Calu3 (cell line): ENCODE measurements at regions not wholly inside any gene's neighbourhood (a gene's known extent, or its start where the extent isn't known, plus 50 kb on each side); places are given as distances from the start of the nearest gene placed in this dataset.
A peak's percentile ranks its signal among the peaks of the same experiment; 100 is the strongest.

Source experiments
- BruUV-seq: library from RNA; stranded (reverse); fragments of 400-500 nt; replicated peaks from 2 replicates; lab custom pipeline; 2021; lab: Mats Ljungman, UMichigan
- CTCF ChIA-PET: fragments of 300-600 bp; sonication (Branson Sonifier 250); formaldehyde crosslinking; loops from one replicate; lab custom pipeline; 2022; ENCODE audit warnings: antibody characterized with exemption; lab: Charles Lee
- DNase-seq: peaks from one replicate; pipeline ENCODE4 v3.0.0; 2022
- H3K27ac Mint-ChIP-seq: one replicate; pipeline ENCODE4 v1.8.0; 2022; ENCODE audit warnings: mixed read lengths; ENCODE audit not compliant: unreplicated experiment
- H3K27me3 Mint-ChIP-seq: one replicate; pipeline ENCODE4 v1.8.0; 2022; ENCODE audit warnings: mixed read lengths; ENCODE audit not compliant: unreplicated experiment
- H3K36me3 Mint-ChIP-seq: one replicate; pipeline ENCODE4 v1.8.0; 2022; ENCODE audit warnings: mild to moderate bottlenecking, moderate library complexity, mixed read lengths; ENCODE audit not compliant: insufficient read depth, unreplicated experiment
- H3K4me1 Mint-ChIP-seq: one replicate; pipeline ENCODE4 v1.8.0; 2022; ENCODE audit warnings: mild to moderate bottlenecking, low read depth, mixed read lengths; ENCODE audit not compliant: unreplicated experiment
- H3K4me3 Mint-ChIP-seq: one replicate; pipeline ENCODE4 v1.8.0; 2022; ENCODE audit warnings: mild to moderate bottlenecking, low read depth, moderate library complexity, mixed read lengths; ENCODE audit not compliant: unreplicated experiment
- H3K9me3 Mint-ChIP-seq: one replicate; pipeline ENCODE4 v1.8.0; 2022; ENCODE audit warnings: low read depth, mixed read lengths; ENCODE audit not compliant: unreplicated experiment
- CTCF ChIP-seq: fragments of 200-600 bp; IDR thresholded peaks from one replicate; pipeline ENCODE4 v1.8.0; 2022; ENCODE audit warnings: antibody characterized with exemption; ENCODE audit not compliant: unreplicated experiment
- intact Hi-C: fragments of 100-400 bp; cut with micrococcal nuclease; formaldehyde crosslinking; loops from one replicate; pipeline ENCODE4 v1.10.0; 2022; ENCODE audit not compliant: unreplicated experiment

GRCh38 chr4:13957871-13958270, 330.3 kb upstream of the BOD1L1 start:
- Mint-ChIP-seq H3K4me3 (no peak overlapping the region), H3K36me3 (no peaks in the 10 kb centered on the region), H3K9me3 (peaks cover 2% of the 10 kb centered on the region), H3K27ac (no peak overlapping the region), H3K4me1 (no peaks in the 10 kb centered on the region), H3K27me3 (no peaks in the 10 kb centered on the region)
- no peak for TF ChIP-seq CTCF
- CTCF ChIA-PET, result no interaction called here
- intact Hi-C loops, result no loop called here
- no TSS peak for BruUV-seq
- DNase-seq, result no peak

- H3K36me3 Mint-ChIP-seq, result no peaks in the 10 kb centered on the region
- no TSS peak for BruUV-seq
- intact Hi-C loops, result no loop called here
These were observed 336.1 kb upstream of the BOD1L1 start for GRCh38 chr4:13963601-13964000.

GRCh38 chr4:13966231-13967195, 339.0 kb upstream of the BOD1L1 start:
- H3K27ac Mint-ChIP-seq, result no peak overlapping the region
- no peak overlapping the region for H3K4me3 Mint-ChIP-seq
- CTCF ChIA-PET, result interaction anchor here (0.9 to 1.0 kb wide), 2 partner anchors 59 to 1035 kb away, joined by 3 to 5 read pairs; no protein-coding TSS in a partner anchor
- no TSS peak for BruUV-seq
- no peaks in the 10 kb centered on the region for H3K9me3 Mint-ChIP-seq
- H3K4me1 Mint-ChIP-seq, result peaks cover 13% of the 10 kb centered on the region
- H3K27me3 Mint-ChIP-seq, result no peaks in the 10 kb centered on the region
- intact Hi-C loops, result no loop called here
- peak; percentile 10 for DNase-seq
- TF ChIP-seq CTCF, result no peak
- no peaks in the 10 kb centered on the region for H3K36me3 Mint-ChIP-seq

More at GRCh38 chr4:13963601-13964000, 336.1 kb upstream of the BOD1L1 start:
- H3K27me3 Mint-ChIP-seq, result no peaks in the 10 kb centered on the region
- CTCF ChIA-PET, result no interaction called here
- H3K4me1 Mint-ChIP-seq, result peaks cover 13% of the 10 kb centered on the region
- no peak overlapping the region for H3K4me3 Mint-ChIP-seq
- no peak for DNase-seq
- no peak for TF ChIP-seq CTCF
- H3K9me3 Mint-ChIP-seq, result no peaks in the 10 kb centered on the region
- H3K27ac Mint-ChIP-seq, result no peak overlapping the region

- CTCF ChIA-PET, result no interaction called here
- no peak for TF ChIP-seq CTCF
- no peak for DNase-seq
- intact Hi-C loops, result no loop called here
- Mint-ChIP-seq H3K4me1 (peaks cover 13% of the 10 kb centered on the region), H3K27ac (no peak overlapping the region), H3K36me3 (no peaks in the 10 kb centered on the region), H3K27me3 (no peaks in the 10 kb centered on the region), H3K4me3 (no peak overlapping the region), H3K9me3 (no peaks in the 10 kb centered on the region)
- no TSS peak for BruUV-seq
These were observed 341.2 kb upstream of the BOD1L1 start for GRCh38 chr4:13968723-13969122.
